HG03097 (cell line): ENCODE measurements at regions not wholly inside any gene's neighbourhood (a gene's known extent, or its start where the extent isn't known, plus 50 kb on each side); places are given as distances from the start of the nearest gene placed in this dataset.
"Not testable (repeated sequence)": the region's sequence is repeated elsewhere in the genome, so short reads cannot be mapped to it uniquely, and the experiment has no call there.

Experiments used
- ATAC-seq: cut with Tn5 transposase; IDR thresholded peaks from one replicate; pipeline ENCODE4 v1.9.1; 2021; ENCODE audit not compliant: unreplicated experiment, low FRiP score

DNA sequence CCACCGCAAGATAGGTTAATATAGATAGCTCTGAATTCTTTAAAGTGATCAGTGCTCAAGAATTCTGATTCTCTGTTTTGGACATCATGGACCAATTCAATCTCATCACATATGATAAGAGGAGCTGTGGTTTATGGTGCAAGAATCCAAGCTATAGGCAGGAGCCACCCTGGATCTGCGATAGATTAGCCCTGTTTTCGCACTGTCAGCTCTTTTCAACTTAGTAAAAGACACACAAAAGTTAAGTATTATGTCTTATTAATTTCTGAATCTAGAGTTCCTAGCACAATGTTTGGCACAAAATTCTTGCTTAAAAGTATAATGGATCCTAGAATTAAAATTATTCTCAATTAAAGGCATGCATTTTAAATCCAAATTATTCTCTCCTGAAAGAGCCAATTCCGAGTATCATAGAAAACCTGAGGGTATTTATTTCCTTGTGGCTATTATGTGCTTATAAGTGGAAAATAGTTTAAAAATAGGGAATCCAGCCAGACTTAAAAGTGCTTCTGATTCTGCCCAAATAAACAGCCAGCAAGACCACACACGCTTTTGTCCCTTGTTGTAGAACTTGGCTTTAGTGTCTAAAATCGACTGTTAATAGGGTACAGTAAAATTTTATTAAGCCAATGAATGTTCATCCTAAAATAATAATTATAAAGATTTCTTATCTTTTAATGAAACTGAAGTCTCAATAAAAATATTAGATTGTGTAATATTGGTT lies 184.9 kb upstream of the FLRT2 start:
- no peak for ATAC-seq

DNA sequence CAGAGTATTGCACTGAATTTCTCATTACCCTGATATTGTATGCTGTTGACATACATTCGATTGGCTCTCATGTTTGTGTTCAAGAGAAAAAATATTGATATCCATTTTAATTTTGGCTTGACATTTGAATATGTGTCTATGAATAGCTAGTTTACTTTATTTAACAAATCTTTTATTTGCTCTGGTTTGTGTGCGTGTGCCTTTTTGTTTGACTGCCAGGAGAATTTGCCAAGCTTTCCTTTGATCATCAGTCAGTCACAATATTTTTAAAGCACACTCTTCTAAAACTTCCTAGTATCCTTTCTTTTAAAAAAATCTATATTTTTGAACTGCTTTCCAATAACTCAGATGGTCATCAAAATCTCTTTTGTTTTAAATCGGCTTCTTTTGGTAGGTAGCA lies 179.3 kb upstream of the FLRT2 start:
- no peak for ATAC-seq

DNA sequence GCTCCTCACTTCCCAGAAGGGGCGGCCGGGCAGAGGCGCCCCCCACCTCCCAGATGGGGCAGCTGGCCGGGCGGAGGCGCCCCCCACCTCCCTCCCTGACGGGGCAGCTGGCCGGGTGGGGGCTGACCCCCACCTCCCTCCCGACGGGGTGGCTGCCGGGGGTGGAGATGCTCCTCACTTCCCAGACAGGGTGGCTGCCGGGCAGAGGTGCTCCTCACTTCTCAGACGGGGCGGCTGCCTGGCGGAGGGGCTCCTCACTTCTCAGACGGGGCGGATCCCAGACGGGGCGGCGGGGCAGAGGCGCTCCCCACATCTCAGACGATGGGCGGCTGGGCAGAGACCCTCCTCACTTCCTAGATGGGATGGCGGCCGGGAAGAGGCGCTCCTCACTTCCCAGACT lies 177.4 kb upstream of the FLRT2 start:
- ATAC-seq: not testable (repeated sequence)

DNA sequence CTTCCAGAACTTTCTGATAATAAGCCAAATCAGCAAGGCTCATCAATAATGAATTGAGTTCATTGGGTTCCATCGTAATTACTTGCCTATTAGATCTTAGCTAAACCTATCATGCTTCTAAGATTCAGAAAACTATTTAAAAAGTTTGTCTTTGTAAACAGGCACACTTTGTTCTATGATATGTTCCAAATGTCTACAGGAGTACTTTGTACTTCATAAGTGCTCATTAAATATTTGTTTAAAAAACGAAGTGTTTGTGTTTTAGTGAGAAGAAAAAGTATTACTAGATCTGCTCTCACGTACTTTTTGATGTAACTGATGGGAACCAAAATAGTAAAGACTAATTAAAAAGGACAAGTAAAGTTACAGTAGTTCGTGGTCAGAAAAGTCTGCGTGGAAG lies 172.8 kb upstream of the FLRT2 start:
- ATAC-seq: no peak

DNA sequence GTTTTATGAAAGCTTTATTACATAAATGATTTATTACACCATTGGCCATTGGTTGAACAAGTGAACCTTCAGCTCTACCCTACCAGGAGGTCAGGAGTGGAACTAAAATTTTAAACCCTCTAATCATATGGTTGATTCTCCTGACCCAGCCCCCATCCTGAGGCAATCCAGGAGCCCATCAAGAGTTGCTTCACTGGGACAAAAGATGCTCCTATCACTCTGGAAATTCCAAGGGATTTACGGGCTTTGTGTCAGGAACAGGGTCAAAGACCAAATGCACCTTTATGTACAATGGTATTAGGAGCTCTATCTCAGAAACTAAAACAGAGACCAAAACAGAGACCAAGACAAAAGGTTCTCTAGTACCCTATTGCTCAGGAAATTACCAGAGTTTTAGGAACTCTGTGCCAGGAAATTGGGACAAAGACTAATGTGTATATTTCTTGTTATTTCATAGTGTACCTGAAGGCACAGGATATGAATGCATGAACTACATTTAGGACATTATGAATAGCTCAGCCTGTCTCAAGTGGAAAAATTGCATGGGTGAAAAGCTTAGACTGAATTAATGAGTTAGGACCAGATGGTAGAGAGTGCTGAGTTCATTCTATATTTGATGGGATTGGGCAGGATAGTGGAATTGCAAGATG lies 171.7 kb upstream of the FLRT2 start:
- ATAC-seq: no peak

DNA sequence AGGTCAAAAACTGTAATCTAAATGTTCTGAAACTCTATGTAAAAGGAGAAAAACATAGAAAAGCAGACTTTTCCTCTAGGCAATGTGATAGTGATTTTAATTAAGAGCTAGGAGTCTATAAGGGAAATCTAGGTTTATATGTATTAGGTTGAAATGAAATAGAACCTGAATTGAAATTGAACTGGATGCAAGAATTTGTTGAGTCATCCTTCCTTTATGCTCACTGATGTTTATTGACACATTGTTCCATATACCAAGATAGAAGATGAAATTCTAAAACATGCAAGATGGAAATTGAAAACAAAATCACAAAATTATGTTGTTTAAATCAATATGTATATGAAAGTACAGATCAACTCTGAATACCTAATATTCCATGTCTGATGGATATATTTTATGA lies 170.4 kb upstream of the FLRT2 start:
- no peak for ATAC-seq

DNA sequence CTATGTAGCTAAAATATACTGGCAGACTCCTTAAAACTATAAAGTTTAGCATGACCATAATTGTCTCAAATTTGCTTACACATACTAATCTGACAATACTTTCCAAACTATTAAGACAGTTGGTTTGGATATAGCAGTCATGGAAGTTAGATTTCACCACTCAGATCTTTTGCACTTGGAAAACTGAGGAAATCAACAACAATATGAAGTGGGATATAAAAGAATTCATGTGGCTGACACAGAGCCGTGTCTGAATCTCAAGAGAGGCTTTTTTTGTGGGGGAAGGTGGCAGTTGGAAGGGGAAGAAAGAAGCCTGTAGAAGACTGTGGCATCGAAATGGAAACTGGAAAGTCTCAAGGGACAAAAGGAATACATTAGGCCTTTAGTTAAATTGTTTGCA lies 166.6 kb upstream of the FLRT2 start:
- no peak for ATAC-seq

DNA sequence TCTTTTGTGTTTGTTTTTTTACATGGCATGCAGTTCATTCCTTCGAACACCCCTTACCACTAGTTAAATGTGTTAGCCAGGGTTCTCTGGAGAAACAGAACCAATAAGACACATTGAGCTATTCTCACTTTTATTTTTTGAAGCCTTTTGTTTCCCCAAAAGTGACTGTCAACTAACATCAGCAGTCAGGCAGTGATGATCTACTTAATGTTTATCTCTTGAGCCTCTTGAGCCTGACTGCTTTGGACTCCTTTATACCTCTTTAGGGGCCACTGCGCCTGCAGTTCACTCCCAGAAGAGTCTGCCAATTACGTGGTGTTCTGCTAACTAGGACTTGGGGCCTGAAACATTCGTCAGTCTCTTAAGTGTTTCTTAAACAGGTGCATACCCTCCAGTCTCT lies 163.7 kb upstream of the FLRT2 start:
- no peak for ATAC-seq

DNA sequence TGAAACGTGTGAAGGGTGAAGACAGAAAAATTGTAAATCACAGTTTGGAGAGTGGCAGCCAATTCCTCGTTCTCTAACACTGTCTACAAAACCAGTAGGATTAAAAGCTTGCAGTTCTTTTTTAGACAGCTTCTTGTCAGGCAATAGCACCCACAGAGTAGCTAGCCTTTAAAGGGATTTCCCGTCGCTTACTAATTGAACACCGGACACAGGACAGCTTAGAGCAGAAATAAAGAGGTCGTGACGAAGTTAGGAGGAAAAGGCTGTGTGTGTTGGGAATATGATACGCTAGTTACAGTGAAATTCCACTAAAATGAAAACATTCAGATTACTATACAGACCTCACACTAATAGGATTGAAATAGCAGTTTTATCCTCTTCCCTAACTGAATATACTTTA lies 149.1 kb upstream of the FLRT2 start:
- no peak for ATAC-seq

DNA sequence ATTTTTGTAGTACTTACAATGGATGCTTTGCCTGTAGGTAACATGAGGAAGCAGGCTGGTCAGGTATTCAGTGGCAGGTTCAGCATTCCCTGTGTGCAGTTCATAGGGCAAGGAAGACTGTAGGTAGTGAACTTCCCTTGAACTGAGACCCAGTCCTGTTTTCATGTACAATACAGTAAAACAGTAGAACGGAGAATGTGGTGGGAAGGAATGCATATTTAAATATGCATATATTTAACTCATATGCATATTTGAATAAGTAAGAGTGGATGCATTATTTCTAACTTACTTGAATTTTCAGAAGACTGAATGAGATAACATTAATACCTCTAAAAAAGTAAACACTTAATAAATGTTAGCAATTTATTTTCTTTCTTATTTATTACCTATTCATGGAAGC lies 147.6 kb upstream of the FLRT2 start:
- ATAC-seq: no peak

DNA sequence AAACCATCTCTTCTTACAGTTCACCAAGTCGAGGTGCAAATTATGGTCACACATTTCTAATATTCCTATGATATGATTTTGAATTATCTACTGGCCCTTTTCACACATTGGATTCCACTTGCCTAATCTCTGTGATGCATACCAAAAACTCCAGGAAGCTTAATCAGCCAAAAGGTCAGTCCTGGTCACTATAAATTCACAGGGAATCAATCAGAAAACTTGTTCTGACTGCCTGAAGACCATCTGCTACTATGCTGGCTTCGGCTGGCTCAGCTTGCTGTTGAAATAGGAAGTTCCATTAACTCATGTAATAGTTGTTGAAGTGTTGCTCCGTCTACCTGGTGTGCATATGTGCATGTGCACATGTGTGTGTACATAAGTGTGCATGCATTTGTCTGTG lies 142.8 kb upstream of the FLRT2 start:
- no peak for ATAC-seq

DNA sequence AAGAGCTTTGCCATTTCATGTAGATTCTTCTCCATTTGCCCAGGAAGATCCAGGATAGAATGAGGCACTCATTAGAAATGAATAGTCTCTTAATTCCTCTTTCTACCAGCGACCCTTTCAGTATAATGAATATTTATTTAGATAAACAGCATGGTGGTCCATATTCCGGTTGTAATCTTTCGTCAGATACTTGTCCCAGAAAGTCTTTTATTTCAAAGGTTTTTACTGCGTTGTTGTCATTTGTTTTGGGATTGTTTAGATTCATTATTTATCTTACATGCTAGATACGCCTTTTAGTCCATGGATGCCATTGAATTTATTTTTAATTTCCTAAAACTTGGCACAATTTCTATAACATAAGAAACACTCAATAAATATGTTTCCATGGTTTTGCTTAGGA lies 139.7 kb upstream of the FLRT2 start:
- ATAC-seq: no peak

DNA sequence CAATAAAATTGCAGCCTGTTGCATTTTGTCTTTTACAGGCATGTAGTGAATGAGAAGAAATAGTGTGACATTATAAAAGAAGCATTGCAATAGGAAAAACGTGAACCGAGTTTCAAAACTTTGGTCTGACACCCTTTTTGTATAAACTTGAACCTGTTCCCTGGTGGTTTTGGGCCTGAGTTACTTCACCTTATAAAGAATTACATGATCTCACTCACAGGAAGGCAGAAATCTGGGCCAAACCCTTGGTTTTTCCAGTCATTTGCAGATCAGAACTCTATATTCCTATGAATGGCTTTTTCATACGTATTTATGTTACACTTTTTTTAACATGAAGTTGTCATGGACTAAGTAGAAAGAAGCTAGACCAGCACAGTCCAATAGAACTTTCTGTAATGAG lies 138.5 kb upstream of the FLRT2 start:
- no peak for ATAC-seq

DNA sequence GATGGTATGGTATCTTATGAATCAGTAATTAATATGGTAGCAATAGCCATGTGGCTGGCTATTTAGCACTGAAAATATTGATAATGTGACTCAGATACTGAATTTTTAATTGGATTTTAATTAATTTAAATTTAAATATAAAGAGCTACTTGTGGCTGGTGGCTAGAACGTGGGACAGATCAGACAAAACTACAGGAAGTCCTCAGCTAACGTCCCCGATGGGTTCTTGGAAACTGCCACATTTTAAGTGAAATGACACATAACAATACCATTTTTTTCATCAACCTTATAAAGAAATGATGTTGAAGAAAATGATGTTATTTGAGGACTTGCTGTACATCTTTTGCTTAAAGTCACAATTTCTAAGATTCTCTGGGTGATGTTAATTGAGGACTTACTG lies 138.1 kb upstream of the FLRT2 start:
- no peak for ATAC-seq

DNA sequence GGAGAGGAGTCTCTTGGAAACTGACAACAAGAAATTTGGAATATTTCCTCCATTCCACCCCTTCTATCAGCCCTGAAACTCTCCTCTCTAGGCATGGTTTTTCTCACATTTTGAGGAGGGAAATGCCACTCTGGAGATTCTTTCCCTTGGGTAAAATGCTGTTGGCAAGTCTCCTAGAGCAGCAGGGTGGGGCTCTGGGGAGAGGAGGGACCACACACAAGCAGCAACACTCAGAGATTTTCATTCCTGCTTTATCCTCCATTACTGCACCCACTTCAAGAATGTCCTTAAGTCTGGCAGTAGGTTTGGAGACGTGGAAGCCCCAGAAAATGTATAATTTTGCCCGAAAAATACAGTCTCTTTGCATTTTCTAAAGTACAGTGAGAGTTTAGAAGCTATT lies 130.8 kb upstream of the FLRT2 start:
- ATAC-seq: no peak

DNA sequence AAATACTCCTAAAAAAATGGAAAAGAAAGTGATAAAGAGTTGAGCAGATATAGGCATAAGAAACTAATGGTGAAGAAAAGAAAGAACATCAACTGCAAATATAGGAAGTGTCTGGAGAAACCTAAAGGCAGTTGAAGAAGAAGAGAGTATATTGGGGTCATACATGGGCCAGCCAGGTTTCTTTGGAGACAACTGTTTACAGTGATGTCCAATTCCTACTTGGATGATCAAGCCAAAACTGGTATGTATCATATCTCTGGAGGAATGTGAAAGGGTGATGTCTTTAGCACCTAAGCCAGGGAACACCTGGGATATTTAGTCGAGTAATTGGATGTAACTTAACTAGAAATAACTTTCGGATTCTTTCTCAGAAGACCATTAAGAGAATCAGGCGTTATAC lies 129.3 kb upstream of the FLRT2 start:
- no peak for ATAC-seq

DNA sequence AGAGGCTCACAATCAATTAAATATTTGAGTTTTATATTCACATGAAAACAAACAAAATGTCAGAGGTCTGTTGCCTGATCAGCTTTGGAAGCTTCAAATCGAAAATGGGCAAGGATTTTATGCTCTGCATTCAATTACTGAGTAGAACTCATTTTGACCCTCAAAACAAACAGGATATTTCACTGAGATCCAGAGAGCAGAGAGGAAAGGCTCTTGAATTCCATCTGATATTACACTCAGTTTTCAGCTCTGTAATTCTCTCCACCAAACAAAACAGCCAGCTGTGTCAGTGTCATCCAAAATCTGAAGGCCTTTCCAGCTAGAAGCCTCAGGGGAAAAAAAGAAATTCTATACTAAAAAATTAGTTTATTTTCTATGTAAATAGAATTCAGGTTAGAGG lies 128.6 kb upstream of the FLRT2 start:
- ATAC-seq: no peak

DNA sequence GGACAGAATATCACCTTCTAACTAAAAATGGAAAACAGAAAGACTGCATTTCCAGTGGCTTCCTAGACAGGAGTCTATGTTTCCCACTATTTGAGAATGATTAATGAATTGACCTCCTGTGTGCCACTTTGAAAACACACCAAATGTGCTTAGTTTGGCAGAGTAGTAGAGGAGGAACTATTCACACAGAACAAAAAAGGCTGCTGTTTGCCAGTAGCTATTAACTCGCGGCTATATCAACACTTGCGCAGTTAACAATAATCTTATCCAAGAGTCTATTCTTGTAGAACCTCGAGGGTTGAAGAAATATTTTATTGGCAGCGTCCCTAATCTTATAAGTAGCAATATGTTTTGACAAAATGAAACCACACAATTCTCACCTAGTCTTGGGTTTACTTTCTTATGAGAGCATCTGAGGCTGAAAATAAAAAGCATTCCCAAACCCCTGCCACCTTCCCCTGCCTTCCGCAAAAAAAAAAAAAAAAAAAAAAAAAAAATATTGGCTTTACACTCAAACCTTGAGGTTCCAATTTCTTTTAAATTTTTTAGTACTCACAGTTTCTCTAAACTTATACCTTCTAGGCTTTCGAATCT lies 127.3 kb upstream of the FLRT2 start:
- ATAC-seq: no peak

DNA sequence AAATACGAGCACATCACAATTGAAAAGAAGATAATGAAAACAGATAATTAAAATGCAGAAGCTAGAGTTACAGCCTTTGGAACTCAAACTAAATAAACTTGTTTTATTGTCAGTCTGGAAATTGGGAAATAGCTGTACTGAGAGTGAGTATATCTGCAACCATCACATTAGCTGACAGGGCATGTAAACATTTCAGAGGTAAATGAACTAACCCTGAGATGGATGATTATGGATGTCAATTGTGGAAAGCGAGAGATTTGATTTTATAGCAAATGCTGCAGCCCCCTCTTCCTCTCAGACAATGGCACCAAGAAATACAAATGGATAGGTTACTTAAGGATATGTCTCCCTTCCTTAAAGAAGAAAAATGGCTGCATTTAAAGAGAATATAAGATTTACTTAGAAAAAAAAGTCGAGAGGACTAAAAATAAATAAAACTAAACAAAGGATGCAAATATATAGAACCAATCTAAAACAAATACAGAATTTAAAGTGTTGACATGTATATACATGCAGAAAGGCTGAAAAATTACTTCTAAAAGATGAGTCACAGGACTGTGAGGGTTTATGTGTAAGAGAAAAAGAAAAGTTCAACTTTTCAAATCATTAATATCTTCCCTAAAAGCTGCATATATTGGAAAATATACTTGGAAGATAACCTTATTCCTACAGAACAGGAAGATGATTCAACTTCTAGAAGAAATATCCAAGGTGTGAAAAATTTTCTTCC lies 120.3 kb upstream of the FLRT2 start:
- no peak for ATAC-seq

DNA sequence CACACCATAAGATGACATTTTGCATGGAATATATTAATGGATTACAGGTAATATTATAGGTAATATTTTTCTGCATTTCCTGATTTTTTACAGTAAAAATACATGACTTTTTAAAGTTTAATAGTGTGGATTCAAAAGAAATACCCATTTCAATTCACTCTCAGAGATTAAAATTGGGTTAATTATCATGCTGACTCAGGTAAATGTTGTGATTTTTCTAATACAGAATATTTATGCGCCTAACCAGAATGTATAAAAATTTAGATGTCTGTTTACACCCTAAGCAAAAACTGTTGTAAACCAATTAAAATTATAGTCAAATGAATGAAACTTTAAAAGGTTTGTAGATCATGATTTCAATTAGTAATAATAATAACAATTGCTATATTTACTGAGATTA lies 117.2 kb upstream of the FLRT2 start:
- no peak for ATAC-seq

DNA sequence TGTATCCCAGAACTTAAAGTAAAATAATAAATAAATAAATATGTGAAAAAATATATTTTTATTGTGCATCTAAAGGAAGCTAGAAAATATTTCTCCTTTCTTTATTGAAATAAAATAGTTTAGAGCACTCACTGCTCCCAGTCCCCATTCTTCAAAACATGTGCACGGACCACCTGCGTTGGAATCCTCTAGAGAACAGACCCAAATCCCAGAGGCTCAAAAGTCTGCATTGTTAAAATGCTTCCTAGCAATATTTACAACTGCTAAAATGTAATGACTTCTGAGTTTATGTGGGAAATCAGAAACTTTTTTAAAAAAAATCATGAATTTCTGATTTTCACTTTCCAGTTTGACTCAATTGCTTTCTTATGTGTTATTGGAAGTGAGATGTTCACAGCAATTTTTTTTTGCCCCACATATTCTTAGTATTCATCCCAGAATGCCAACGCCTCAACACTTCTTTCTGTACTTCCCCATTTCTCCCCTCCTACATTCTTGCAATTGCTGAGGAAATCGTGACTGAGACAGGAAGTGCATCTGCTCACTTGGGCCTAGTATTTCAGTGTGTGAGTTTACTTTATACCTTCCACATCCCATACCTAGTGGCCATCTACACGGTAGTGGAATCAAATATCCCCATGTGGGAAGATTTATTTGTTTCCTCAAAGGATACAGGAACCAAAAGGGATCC lies 116.0 kb upstream of the FLRT2 start:
- ATAC-seq: no peak
